Epithelial cell of esophagus (primary cell): ENCODE measurements at regions not wholly inside any gene's neighbourhood (a gene's known extent, or its start where the extent isn't known, plus 50 kb on each side); places are given as distances from the start of the nearest gene placed in this dataset.

Source experiments
- DNase-seq: peaks from one replicate; pipeline ENCODE4 v3.0.0; 2010; ENCODE audit warnings: low read depth
- H3K4me3 ChIP-seq: 2 replicates; pipeline ENCODE4 v1.5.1; 2011; ENCODE audit warnings: mild to moderate bottlenecking, low read length, control low read depth
- TF ChIP-seq, protein P1 (sequence below): IDR thresholded peaks from 2 replicates; pipeline ENCODE4 v1.5.1; 2011; ENCODE audit warnings: low read depth, mild to moderate bottlenecking, low read length, control low read depth, inconsistent platforms; ENCODE audit not compliant: insufficient read depth; ENCODE audit errors: missing control alignments

DNA sequence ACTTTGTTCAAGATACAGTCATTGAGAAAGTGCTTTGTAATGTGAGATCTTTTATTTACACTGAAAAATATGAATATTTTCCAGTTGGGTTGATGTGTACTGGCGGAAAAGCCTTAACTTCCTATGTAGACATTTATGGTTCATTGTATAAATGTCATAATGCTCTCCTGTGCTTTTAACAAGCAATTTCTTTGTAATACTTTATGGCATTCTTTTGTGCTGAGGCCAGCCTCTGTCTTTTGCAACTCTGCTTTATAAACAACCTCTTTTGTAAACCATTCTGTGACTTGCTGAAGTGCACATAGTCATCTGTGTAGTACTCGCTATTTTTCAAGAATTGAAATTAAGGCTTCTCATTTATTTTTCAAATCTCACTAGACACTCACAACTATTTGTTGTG is 291.2 kb downstream of the CDH11 start:
- TF ChIP-seq, protein P1, sequence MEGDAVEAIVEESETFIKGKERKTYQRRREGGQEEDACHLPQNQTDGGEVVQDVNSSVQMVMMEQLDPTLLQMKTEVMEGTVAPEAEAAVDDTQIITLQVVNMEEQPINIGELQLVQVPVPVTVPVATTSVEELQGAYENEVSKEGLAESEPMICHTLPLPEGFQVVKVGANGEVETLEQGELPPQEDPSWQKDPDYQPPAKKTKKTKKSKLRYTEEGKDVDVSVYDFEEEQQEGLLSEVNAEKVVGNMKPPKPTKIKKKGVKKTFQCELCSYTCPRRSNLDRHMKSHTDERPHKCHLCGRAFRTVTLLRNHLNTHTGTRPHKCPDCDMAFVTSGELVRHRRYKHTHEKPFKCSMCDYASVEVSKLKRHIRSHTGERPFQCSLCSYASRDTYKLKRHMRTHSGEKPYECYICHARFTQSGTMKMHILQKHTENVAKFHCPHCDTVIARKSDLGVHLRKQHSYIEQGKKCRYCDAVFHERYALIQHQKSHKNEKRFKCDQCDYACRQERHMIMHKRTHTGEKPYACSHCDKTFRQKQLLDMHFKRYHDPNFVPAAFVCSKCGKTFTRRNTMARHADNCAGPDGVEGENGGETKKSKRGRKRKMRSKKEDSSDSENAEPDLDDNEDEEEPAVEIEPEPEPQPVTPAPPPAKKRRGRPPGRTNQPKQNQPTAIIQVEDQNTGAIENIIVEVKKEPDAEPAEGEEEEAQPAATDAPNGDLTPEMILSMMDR, result no peak
- DNase-seq, result peak; percentile 11
- no peak overlapping the region for H3K4me3 ChIP-seq

DNA sequence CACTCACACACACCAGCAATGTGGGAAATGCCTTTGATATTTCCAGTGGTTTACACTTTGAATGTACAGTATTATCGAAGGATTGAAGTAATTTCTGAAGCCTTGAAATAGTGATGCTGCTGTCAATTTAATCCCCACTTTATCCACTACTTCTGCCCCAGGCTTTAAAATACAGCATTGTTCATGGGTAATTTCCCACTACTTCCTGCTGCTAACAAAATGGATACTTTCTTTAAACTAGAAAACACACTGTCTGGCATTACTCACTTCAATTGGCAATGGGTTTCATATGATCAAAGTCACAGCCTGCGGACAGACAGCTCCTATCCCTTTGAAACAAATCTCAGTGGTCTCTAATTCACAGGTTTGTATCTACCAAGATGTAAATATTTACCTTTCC is 292.2 kb downstream of the CDH11 start:
- no peak for DNase-seq
- TF ChIP-seq, protein P1, result no peak
- no peak overlapping the region for H3K4me3 ChIP-seq

DNA sequence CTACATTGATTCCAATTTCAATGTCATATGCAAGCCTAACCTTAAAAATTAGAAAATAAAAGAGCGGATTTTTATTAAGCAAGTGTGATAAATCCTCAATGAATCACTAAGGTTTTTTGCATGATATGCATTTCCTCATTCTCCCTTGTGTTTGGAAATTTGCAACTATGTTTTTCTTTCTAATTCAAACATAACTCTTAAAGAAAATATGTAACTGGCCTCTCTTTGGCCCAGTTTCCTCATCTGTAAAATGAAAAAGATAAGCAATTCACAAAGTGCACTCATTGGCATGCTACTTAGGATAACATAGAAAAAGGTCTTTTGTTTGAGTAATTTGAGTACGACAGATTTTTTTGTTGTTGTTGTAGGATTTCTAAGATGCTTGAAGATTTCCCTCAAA is 295.5 kb downstream of the CDH11 start:
- H3K4me3 ChIP-seq, result no peak overlapping the region
- no peak for DNase-seq
- TF ChIP-seq, protein P1, result no peak

DNA sequence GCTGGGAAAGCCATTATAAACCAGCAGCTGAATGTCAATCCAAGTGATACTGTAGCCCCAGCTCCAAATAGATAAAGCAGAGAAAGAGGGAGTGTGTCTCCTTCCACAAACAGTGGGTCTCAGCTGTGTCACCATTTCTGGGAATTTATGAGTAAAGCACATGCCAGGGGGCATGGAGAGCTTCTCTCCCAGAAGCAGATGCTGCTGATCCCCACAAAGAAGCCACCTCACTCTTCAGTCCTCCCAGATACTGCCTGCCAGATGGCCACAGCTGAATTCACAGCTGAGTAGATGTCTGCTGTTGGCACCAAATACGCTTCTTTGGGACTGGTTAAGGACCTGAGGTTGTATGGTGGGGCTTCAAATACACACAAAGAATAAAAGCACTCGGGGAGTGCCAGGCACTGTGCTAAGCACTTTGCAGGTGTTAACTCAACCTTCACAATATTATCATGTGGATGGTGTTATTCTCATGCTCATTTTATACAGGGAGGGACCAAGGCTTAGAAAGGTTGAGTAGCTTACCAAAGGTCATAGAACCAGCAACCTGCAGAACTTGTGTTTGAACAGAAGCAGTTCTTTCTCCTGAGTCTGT is 298.3 kb downstream of the CDH11 start:
- DNase-seq, result no peak

DNA sequence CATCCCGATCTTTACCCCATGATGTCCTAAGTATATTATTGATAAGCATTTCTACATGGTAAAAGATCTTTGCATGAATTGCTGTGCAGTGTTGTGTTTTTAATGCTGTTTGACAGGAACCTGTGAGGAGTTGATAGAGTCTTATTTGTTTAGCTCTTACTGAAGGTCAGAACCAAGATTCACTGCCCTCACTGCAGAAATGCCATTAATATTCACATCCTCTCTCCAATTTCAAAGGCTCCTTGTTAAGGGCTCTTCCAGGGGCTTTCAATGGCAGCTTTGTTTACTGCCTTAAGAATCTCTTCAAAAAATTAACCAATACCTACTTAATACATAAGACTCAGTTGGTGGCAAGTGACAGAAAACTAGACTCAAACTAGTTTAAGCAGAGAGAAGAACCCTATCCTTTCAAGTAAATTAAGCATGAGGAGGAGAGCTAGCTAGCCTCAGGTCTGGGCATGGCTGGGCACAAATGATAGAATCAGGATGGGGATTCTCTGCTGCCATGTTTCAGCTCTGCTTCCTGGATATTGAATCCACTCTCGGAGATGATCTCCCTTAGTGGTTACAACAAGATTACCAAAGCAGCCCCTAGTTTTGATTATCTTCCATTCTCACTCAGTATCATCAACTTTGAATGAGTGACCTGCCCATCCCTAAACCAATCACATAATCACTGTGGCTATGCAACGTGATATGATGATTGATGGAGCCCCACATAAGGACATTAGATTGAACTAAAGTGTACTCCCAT is 311.8 kb downstream of the CDH11 start:
- no peak overlapping the region for H3K4me3 ChIP-seq
- TF ChIP-seq, protein P1, result no peak
- DNase-seq, result no peak

More for the DNA sequence above, 298.3 kb downstream of the CDH11 start:
- no peak overlapping the region for H3K4me3 ChIP-seq
- TF ChIP-seq, protein P1, result no peak

DNA sequence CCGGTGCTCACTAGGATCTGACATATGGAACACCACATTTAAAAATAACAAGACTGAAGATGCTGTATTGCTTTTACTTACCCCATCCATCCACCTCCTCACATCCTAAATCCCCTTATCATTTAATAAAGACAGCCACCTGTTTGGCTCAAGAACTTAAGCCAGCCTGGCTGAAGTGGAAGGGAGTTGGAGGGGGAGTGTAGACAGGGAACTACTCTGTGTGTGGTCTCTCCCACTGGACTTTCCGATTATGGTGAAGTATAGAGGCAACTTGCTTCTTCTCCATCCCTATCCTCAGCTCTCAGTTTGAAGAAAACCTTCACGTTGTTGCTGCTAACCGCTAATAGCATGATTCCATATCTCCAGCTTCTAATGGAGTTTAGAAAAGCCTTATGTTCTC is 313.4 kb downstream of the CDH11 start:
- H3K4me3 ChIP-seq, result no peak overlapping the region
- no peak for DNase-seq
- TF ChIP-seq, protein P1, result no peak
